K562 (cell line): ENCODE measurements at regions not wholly inside any gene's neighbourhood (a gene's known extent, or its start where the extent isn't known, plus 50 kb on each side); places are given as distances from the start of the nearest gene placed in this dataset. TPM values are rescaled to one million over a fixed set of nuclear protein-coding genes. Genes with fewer than 3 reads are reported as not detected.

Experiments used
- ATAC-seq: fragments of 200-7000 bp; cut with Tn5 transposase; 3 replicates; pipeline ENCODE4 v1.9.1; 2020; ENCODE audit warnings: moderate library complexity
- BruUV-seq: library from RNA; stranded (reverse); fragments of 400-500 nt; replicated peaks from 2 replicates; lab custom pipeline; 2021; lab: Mats Ljungman, UMichigan
- CTCF ChIA-PET: fragments of 300-600 bp; formaldehyde crosslinking; extraction: SDS; loops from one replicate; lab custom pipeline; 2021; ENCODE audit warnings: low intra/inter-chr PET ratio; lab: Yijun Ruan, JAX
- POLR2A ChIA-PET: fragments of 300-600, 350-650 bp; sonication (Branson Sonifier 250); formaldehyde crosslinking; extraction: SDS; loops from one replicate; lab custom pipeline; 2021; ENCODE audit warnings: antibody characterized with exemption, inconsistent platforms; lab: Yijun Ruan, JAX
- DNase-seq, 4 experiments: peaks; one replicate each; pipeline versions ENCODE4 v3.0.0 to v3.0.0-alpha.2; 2011 to 2018; ENCODE audit warnings: low spot score in 3 of 4, mixed read lengths in 3 of 4; ENCODE audit errors: extremely low read depth in 1 of 4
- FAIRE-seq: peaks from 2 replicates; lab custom pipeline; 2011; peaks lifted over from hg19 to GRCh38; lab: Jason Lieb, UNC
- H2AFZ ChIP-seq: 2 replicates; pipeline ENCODE4 v1.6.0; 2011; ENCODE audit warnings: low read depth, low read length, control low read depth, inconsistent platforms
- H3K27ac ChIP-seq: fragments of 200-600 bp; 3 replicates; pipeline ENCODE4 v1.8.0; 2011; ENCODE audit warnings: low read depth, mild to moderate bottlenecking, control low read depth, inconsistent platforms, low read length, moderate library complexity, mixed read lengths; ENCODE audit errors: extremely low read depth
- H3K27me3 ChIP-seq, 2 experiments: fragments of 300-600 bp in 1 of 2; 2 replicates in 1 of 2; 3 replicates in 1 of 2; pipeline versions ENCODE4 v1.6.0 to v1.8.0; 2011; ENCODE audit warnings: inconsistent platforms in 2 of 2, low read length in 2 of 2, mild to moderate bottlenecking in 1 of 2, mixed read lengths in 1 of 2, moderate library complexity in 1 of 2; ENCODE audit not compliant: control insufficient read depth in 2 of 2, insufficient read depth in 2 of 2
- H3K36me3 ChIP-seq: fragments of 300-600 bp; 3 replicates; pipeline ENCODE4 v1.8.0; 2011; ENCODE audit warnings: mild to moderate bottlenecking, low read length, inconsistent platforms; ENCODE audit not compliant: control insufficient read depth, insufficient read depth
- H3K4me1 ChIP-seq, 2 experiments: fragments of 200-600 bp in 1 of 2; replicated peaks in 1 of 2; 2 replicates in 1 of 2; 3 replicates in 1 of 2; pipeline versions ENCODE4 v1.5.1 to v1.8.0; 2011; ENCODE audit warnings: inconsistent platforms in 2 of 2, low read length in 2 of 2, mild to moderate bottlenecking in 1 of 2, mixed read lengths in 1 of 2, moderate library complexity in 1 of 2; ENCODE audit not compliant: control insufficient read depth in 2 of 2, insufficient read depth in 2 of 2
- H3K4me2 ChIP-seq: 2 replicates; pipeline ENCODE4 v1.6.1; 2011; ENCODE audit warnings: low read length, control low read depth, inconsistent platforms, mixed read lengths; ENCODE audit not compliant: insufficient read depth
- H3K4me3 ChIP-seq: fragments of 200-600 bp; sonication (generic), shearing (Covaris generic); 2 replicates; pipeline ENCODE4 v1.5.1; 2016; ENCODE audit warnings: control low read depth, inconsistent platforms
- H3K79me2 ChIP-seq: fragments of 200-600 bp; 3 replicates; pipeline ENCODE4 v1.8.0; 2011; ENCODE audit warnings: low read length, inconsistent platforms; ENCODE audit not compliant: control insufficient read depth, insufficient read depth
- H3K9ac ChIP-seq, 2 experiments: 2 replicates each; pipeline versions ENCODE4 v1.6.0 to v1.6.1; 2011; ENCODE audit warnings: low read depth in 2 of 2, low read length in 2 of 2, control low read depth in 1 of 2, inconsistent platforms in 1 of 2, mild to moderate bottlenecking in 1 of 2, mixed read lengths in 1 of 2; ENCODE audit not compliant: insufficient read depth in 1 of 2
- H3K9me1 ChIP-seq: one replicate; pipeline ENCODE4 v1.6.0; 2011; ENCODE audit warnings: inconsistent platforms, mild to moderate bottlenecking, low read length, moderate library complexity; ENCODE audit not compliant: control insufficient read depth, insufficient read depth
- H3K9me3 ChIP-seq: replicated peaks from 2 replicates; pipeline ENCODE4 v1.5.1; 2011; ENCODE audit warnings: low read depth, low read length, inconsistent platforms; ENCODE audit not compliant: control insufficient read depth, insufficient read depth
- H4K20me1 ChIP-seq: replicated peaks from 2 replicates; pipeline ENCODE4 v1.6.1; 2011; ENCODE audit warnings: low read length, inconsistent platforms, mixed read lengths; ENCODE audit not compliant: control insufficient read depth, insufficient read depth
- E2F6 ChIP-seq, 2 experiments: IDR thresholded peaks; 2 replicates each; pipeline ENCODE4 v1.6.1; 2011; ENCODE audit warnings: borderline replicate concordance in 1 of 2, control low read depth in 1 of 2, low read depth in 1 of 2, low read length in 1 of 2, mild to moderate bottlenecking in 1 of 2, mixed read lengths in 1 of 2, moderate library complexity in 1 of 2; ENCODE audit not compliant: insufficient read depth in 1 of 2, insufficient read length in 1 of 2, poor library complexity in 1 of 2, severe bottlenecking in 1 of 2; ENCODE audit errors: extremely low read depth in 1 of 2
- JUNB ChIP-seq: fragments of 450-650 bp; formaldehyde crosslinking; conservative IDR thresholded peaks from 2 replicates; pipeline ENCODE4 v1.4.0; 2020; ENCODE audit warnings: mild to moderate bottlenecking
- PATZ1 ChIP-seq: fragments of 250-450 bp; sonication (Bioruptor Pico); IDR thresholded peaks from 2 replicates; pipeline ENCODE4 v1.5.0; 2020; ENCODE audit warnings: mild to moderate bottlenecking, borderline replicate concordance
- TBL1XR1 ChIP-seq, 2 experiments: IDR thresholded peaks; 2 replicates each; pipeline ENCODE4 v1.6.1; 2012; ENCODE audit warnings: improper control_type of control experiment in 2 of 2, low read length in 2 of 2, mild to moderate bottlenecking in 1 of 2
- WGBS: fragments of 100-300 bp; shearing (Covaris generic); methylation state at CpG from one replicate; pipeline ENCODE4 v1.1.6; 2016; ENCODE audit warnings: low coverage, mixed read lengths; ENCODE audit not compliant: insufficient coverage; ENCODE audit errors: missing lambda C conversion rate; 5-methylcytosine and 5-hydroxymethylcytosine counted together
- in situ Hi-C: fragments of 300-500 bp; cut with MboI; formaldehyde crosslinking; loops from 4 replicates; pipeline ENCODE4 v1.15.0; 2018; ENCODE audit warnings: inconsistent platforms, mixed read lengths
- intact Hi-C: fragments of 100-400 bp; cut with micrococcal nuclease; formaldehyde crosslinking; loops from 2 replicates; pipeline ENCODE4 v1.14.2; 2022
- small RNA-seq: library from RNA; depleted of rRNA; stranded (forward); fragments of <200 nt; gene quantifications from one replicate; pipeline ENCODE3, GENCODE V24; 2014

GRCh38 chr5:98722188-98722587 is 51.3 kb upstream of the RGMB start (continued):
- no peak for TF ChIP-seq E2F6 (IDR thresholded peaks at IDR 0.05; ENCODE audit: borderline replicate concordance in 1 of 2, extremely low read depth in 1 of 2, insufficient read depth in 1 of 2, insufficient read length in 1 of 2, low read depth in 1 of 2, low read length in 1 of 2, poor library complexity in 1 of 2, severe bottlenecking in 1 of 2)
- TF ChIP-seq TBL1XR1 (IDR thresholded peaks at IDR 0.05; ENCODE audit: low read length in 2 of 2), result no peak
- no peak for TF ChIP-seq PATZ1 (CRISPR knock-in tag)

DNA sequence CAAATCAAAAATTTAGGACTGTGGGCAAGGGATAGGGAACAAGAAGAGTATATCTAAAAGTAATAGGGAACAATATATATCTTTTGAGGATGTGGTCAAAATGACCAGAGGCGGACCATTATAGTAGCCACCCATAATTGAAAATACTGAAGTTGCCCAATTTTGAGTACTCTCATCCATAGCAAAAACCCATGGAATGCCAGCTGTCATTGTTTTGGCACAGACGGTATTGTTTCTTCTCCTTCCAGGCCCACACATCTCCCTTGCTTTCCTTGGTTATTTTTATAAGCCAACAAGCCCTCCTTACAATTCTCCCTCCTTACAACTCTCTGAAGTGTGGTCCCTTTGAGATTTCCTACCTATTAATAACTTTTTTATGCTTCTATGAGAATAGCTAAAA is 50.4 kb upstream of the RGMB start:
- intact Hi-C loops, result no loop called here
- no peak overlapping the region for H2AFZ ChIP-seq
- H3K36me3 ChIP-seq, result no peaks in the 10 kb centered on the region
- no TSS peak for BruUV-seq
- H3K4me1 ChIP-seq, result no peaks in the 10 kb centered on the region
- POLR2A ChIA-PET, result no interaction called here
- no peak for FAIRE-seq
- TF ChIP-seq JUNB (CRISPR knock-in tag), result no peak
- TF ChIP-seq, all 486 proteins: peak for 0
- Histone ChIP-seq H3K9me1 (no peaks in the 10 kb centered on the region), H3K4me2 (no peak overlapping the region), H3K4me3 (no peak overlapping the region), H4K20me1 (no peaks in the 10 kb centered on the region), H3K27ac (no peak overlapping the region), H3K9ac (no peak overlapping the region), H3K79me2 (no peaks in the 10 kb centered on the region), H3K9me3 (no peaks in the 10 kb centered on the region), H3K27me3 (no peaks in the 10 kb centered on the region)
- DNase-seq (no peak), ATAC-seq (no peak)
- in situ Hi-C loops, result no loop called here
- CTCF ChIA-PET, result no interaction called here
- 0% methylated on average over 2 of the region's 2 CpGs for WGBS

Small RNAs in the stretch of these regions (small RNA-seq; reads per million reads assigned to genes)
- not detected for gene AC008834.1
- gene AC074133.1, result not detected
- gene MRPS35P2, result not detected
